ENCODE measurements at regions not wholly inside any gene's neighbourhood (a gene's known extent, or its start where the extent isn't known, plus 50 kb on each side); places are given as distances from the start of the nearest gene placed in this dataset.

- TF ChIP-seq CTCF (IDR thresholded peaks at IDR 0.05; ENCODE audit: insufficient read depth, low read depth, low read length, missing control alignments) = no peak
- H3K4me3 ChIP-seq (ENCODE audit: low read depth, low read length) = no peak overlapping the region
- no peak for DNase-seq (ENCODE audit: low read depth)
These were observed 93.0 kb upstream of the SLC44A3 start for GRCh38 chr1:94726981-94727685.

GRCh38 chr1:94725566-94725965 is 94.6 kb upstream of the SLC44A3 start:
- TF ChIP-seq CTCF (IDR thresholded peaks at IDR 0.05; ENCODE audit: insufficient read depth, low read depth, low read length, missing control alignments) = no peak
- DNase-seq (ENCODE audit: low read depth) = no peak
- no peak overlapping the region for H3K4me3 ChIP-seq (ENCODE audit: low read depth, low read length)

DNA sequence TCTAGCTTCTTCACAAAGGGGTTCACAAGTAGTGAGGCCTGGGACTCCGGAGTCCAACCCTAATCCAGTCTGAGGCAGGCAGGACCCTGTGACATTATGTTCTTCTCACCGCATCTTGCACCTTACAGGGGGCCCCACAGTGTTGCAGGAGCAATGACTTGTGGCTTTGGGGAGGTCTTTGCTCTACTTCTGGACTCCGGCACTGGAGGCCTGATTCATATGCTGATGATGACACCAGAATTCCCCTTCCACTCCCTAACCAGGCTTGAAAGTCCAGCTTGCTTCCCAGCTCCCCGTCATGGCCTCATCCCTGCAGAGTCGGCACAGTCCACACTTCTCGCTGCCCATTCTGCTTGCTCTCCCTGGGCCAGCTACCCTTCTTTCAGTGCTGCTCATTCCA is 96.3 kb upstream of the SLC44A3 start:
- H3K4me3 ChIP-seq (ENCODE audit: low read depth, low read length) = no peak overlapping the region
- no peak for DNase-seq (ENCODE audit: low read depth)
- TF ChIP-seq CTCF (IDR thresholded peaks at IDR 0.05; ENCODE audit: insufficient read depth, low read depth, low read length, missing control alignments) = no peak

- DNase-seq (ENCODE audit: low read depth) = no peak
- TF ChIP-seq CTCF (IDR thresholded peaks at IDR 0.05; ENCODE audit: insufficient read depth, low read depth, low read length, missing control alignments) = no peak
- no peak overlapping the region for H3K4me3 ChIP-seq (ENCODE audit: low read depth, low read length)
These were observed 96.7 kb upstream of the SLC44A3 start for GRCh38 chr1:94723463-94723862.

DNA sequence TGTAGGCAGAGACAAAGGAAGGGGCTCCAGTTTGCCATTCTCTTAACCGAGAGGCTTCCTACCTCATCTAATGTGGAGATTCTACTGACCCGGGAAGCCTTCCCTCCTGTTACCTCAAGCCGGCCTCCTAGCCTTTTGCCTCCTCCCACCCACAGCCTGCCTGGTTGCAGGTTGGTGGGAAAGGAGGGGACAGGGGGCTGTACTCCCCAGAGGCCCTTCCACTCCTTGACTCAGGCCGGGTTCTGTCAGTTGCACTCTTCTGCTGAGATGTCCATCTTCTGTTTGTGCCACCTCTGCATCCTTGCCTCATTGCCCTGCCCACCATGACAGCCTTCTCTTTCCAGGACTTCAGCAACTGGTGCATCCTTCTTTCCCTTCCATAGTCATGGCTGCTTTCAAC is 98.0 kb upstream of the SLC44A3 start:
- TF ChIP-seq CTCF (IDR thresholded peaks at IDR 0.05; ENCODE audit: insufficient read depth, low read depth, low read length, missing control alignments) = no peak
- H3K4me3 ChIP-seq (ENCODE audit: low read depth, low read length) = no peak overlapping the region
- DNase-seq (ENCODE audit: low read depth) = no peak

GRCh38 chr1:94721240-94721639 is 98.9 kb upstream of the SLC44A3 start:
- no peak for TF ChIP-seq CTCF (IDR thresholded peaks at IDR 0.05; ENCODE audit: insufficient read depth, low read depth, low read length, missing control alignments)
- DNase-seq (ENCODE audit: low read depth) = peak; percentile 43
- no peak overlapping the region for H3K4me3 ChIP-seq (ENCODE audit: low read depth, low read length)
